ENCODE measurements at regions not wholly inside any gene's neighbourhood (a gene's known extent, or its start where the extent isn't known, plus 50 kb on each side); places are given as distances from the start of the nearest gene placed in this dataset.

- H3K27me3 ChIP-seq (ENCODE audit: low read depth), result peaks cover 34% of the 10 kb centered on the region
- intact Hi-C loops (cut with micrococcal nuclease), result no loop called here
- TF ChIP-seq CTCF (IDR thresholded peaks at IDR 0.05; ENCODE audit: borderline replicate concordance), result no peak
These were observed 252.8 kb upstream of the RORA start for GRCh38 chr15:61481886-61482285.

GRCh38 chr15:61480863-61481262 lies 251.8 kb upstream of the RORA start:
- intact Hi-C loops (cut with micrococcal nuclease), result no loop called here
- Histone ChIP-seq H3K27ac (replicated peaks) (no peak overlapping the region), H3K9me3 (replicated peaks) (no peaks in the 10 kb centered on the region), H3K36me3 (no peaks in the 10 kb centered on the region), H3K4me3 (no peak overlapping the region), H3K27me3 (ENCODE audit: low read depth) (peaks cover 33% of the 10 kb centered on the region), H3K4me1 (no peaks in the 10 kb centered on the region)
- TF ChIP-seq CTCF (IDR thresholded peaks at IDR 0.05; ENCODE audit: borderline replicate concordance), result no peak
- DNase-seq, result no peak

More at GRCh38 chr15:61481886-61482285, 252.8 kb upstream of the RORA start:
- Histone ChIP-seq H3K4me1 (no peaks in the 10 kb centered on the region), H3K9me3 (replicated peaks) (no peaks in the 10 kb centered on the region), H3K27ac (replicated peaks) (no peak overlapping the region), H3K4me3 (no peak overlapping the region), H3K36me3 (no peaks in the 10 kb centered on the region)
- DNase-seq, result no peak

GRCh38 chr15:61480295-61480694 lies 251.2 kb upstream of the RORA start:
- Histone ChIP-seq H3K4me3 (no peak overlapping the region), H3K36me3 (no peaks in the 10 kb centered on the region), H3K27ac (replicated peaks) (no peak overlapping the region), H3K9me3 (replicated peaks) (no peaks in the 10 kb centered on the region), H3K4me1 (no peaks in the 10 kb centered on the region), H3K27me3 (ENCODE audit: low read depth) (peaks cover 33% of the 10 kb centered on the region)
- DNase-seq, result no peak
- TF ChIP-seq CTCF (IDR thresholded peaks at IDR 0.05; ENCODE audit: borderline replicate concordance), result no peak
- intact Hi-C loops (cut with micrococcal nuclease), result no loop called here

- H3K4me3 ChIP-seq, result no peak overlapping the region
- H3K36me3 ChIP-seq, result no peaks in the 10 kb centered on the region
- intact Hi-C loops (cut with micrococcal nuclease), result no loop called here
- no peak overlapping the region for H3K27ac ChIP-seq (replicated peaks)
- no peaks in the 10 kb centered on the region for H3K9me3 ChIP-seq (replicated peaks)
- DNase-seq, result no peak
- TF ChIP-seq CTCF (IDR thresholded peaks at IDR 0.05; ENCODE audit: borderline replicate concordance), result no peak
- no peaks in the 10 kb centered on the region for H3K4me1 ChIP-seq
- peaks cover 37% of the 10 kb centered on the region for H3K27me3 ChIP-seq (ENCODE audit: low read depth)
These were observed 250.5 kb upstream of the RORA start for GRCh38 chr15:61479613-61480012.

- Histone ChIP-seq H3K27ac (replicated peaks) (no peak overlapping the region), H3K4me1 (no peaks in the 10 kb centered on the region), H3K9me3 (replicated peaks) (no peaks in the 10 kb centered on the region), H3K36me3 (no peaks in the 10 kb centered on the region), H3K4me3 (no peak overlapping the region), H3K27me3 (ENCODE audit: low read depth) (peaks cover 52% of the 10 kb centered on the region)
- DNase-seq, result no peak
- TF ChIP-seq CTCF (IDR thresholded peaks at IDR 0.05; ENCODE audit: borderline replicate concordance), result no peak
- intact Hi-C loops (cut with micrococcal nuclease), result no loop called here
These were observed 247.6 kb upstream of the RORA start for GRCh38 chr15:61476741-61477140.

GRCh38 chr15:61474796-61475195 lies 245.7 kb upstream of the RORA start:
- Histone ChIP-seq H3K4me3 (no peak overlapping the region), H3K4me1 (no peaks in the 10 kb centered on the region), H3K9me3 (replicated peaks) (no peaks in the 10 kb centered on the region), H3K27ac (replicated peaks) (no peak overlapping the region), H3K36me3 (no peaks in the 10 kb centered on the region), H3K27me3 (ENCODE audit: low read depth) (peaks cover 37% of the 10 kb centered on the region)
- no peak for TF ChIP-seq CTCF (IDR thresholded peaks at IDR 0.05; ENCODE audit: borderline replicate concordance)
- intact Hi-C loops (cut with micrococcal nuclease), result no loop called here
- DNase-seq, result no peak

Data from left ventricle myocardium inferior (tissue), 1 donor.